Neural cell (in vitro differentiated cells): ENCODE measurements at regions not wholly inside any gene's neighbourhood (a gene's known extent, or its start where the extent isn't known, plus 50 kb on each side); places are given as distances from the start of the nearest gene placed in this dataset.

Experiments
- H2AFZ ChIP-seq: fragments of 200-600, 300-800 bp; sonication (generic), shearing (Covaris generic); 2 replicates; pipeline ENCODE4 v1.6.0; 2014; ENCODE audit warnings: low read depth, mild to moderate bottlenecking, antibody characterized with exemption, low read length, moderate library complexity
- H3F3A ChIP-seq: fragments of 200-600 bp; shearing (Covaris generic); 2 replicates; pipeline ENCODE4 v1.6.1; 2016; ENCODE audit warnings: mild to moderate bottlenecking, moderate library complexity, mixed read lengths, antibody characterized with exemption, low read length; ENCODE audit not compliant: insufficient read depth, poor library complexity, severe bottlenecking
- H3K27ac ChIP-seq: fragments of 200-600, 300-800 bp; sonication (generic), shearing (Covaris generic); 2 replicates; pipeline ENCODE4 v1.5.1; 2014; ENCODE audit warnings: mild to moderate bottlenecking, low read length, moderate library complexity
- H3K27me3 ChIP-seq: fragments of 300-800, 200-600 bp; sonication (generic), shearing (Covaris generic); 2 replicates; pipeline ENCODE4 v1.6.0; 2014; ENCODE audit warnings: mild to moderate bottlenecking, low read depth, low read length, moderate library complexity; ENCODE audit not compliant: insufficient read depth
- H3K36me3 ChIP-seq: fragments of 300-800, 200-600 bp; sonication (generic), shearing (Covaris generic); 2 replicates; pipeline ENCODE4 v1.5.1; 2014; ENCODE audit warnings: mild to moderate bottlenecking, antibody characterized with exemption, low read length, moderate library complexity; ENCODE audit not compliant: insufficient read depth
- H3K4me2 ChIP-seq: fragments of 300-800, 200-600 bp; sonication (generic), shearing (Covaris generic); 2 replicates; pipeline ENCODE4 v1.6.0; 2014; ENCODE audit warnings: mild to moderate bottlenecking, low read length
- H3K4me3 ChIP-seq: fragments of 300-800, 200-600 bp; sonication (generic), shearing (Covaris generic); 2 replicates; pipeline ENCODE4 v1.5.1; 2014; ENCODE audit warnings: mild to moderate bottlenecking, low read length, moderate library complexity
- H3K79me2 ChIP-seq: fragments of 200-600 bp; shearing (Covaris generic); replicated peaks from 2 replicates; pipeline ENCODE4 v1.6.0; 2014; ENCODE audit warnings: mild to moderate bottlenecking, low read length, moderate library complexity; ENCODE audit not compliant: insufficient read depth
- H3K9ac ChIP-seq: fragments of 300-800, 200-600 bp; sonication (generic), shearing (Covaris generic); 2 replicates; pipeline ENCODE4 v1.6.1; 2016; ENCODE audit warnings: mild to moderate bottlenecking, low read length, mixed read lengths
- H3K9me2 ChIP-seq: fragments of 200-600 bp; shearing (Covaris generic); 2 replicates; pipeline ENCODE4 v1.6.1; 2016; ENCODE audit warnings: mild to moderate bottlenecking, low read length, mixed read lengths; ENCODE audit not compliant: insufficient read depth
- H3K9me3 ChIP-seq: fragments of 200-600, 300-800 bp; sonication (generic), shearing (Covaris generic); 2 replicates; pipeline ENCODE4 v1.6.1; 2016; ENCODE audit warnings: mild to moderate bottlenecking, mixed run types, low read length, moderate library complexity, mixed read lengths
- H4K20me1 ChIP-seq: fragments of 200-600 bp; shearing (Covaris generic); 2 replicates; pipeline ENCODE4 v1.6.1; 2016; ENCODE audit warnings: mild to moderate bottlenecking, mixed run types; ENCODE audit not compliant: insufficient read depth
- CTCF ChIP-seq: fragments of 450-650 bp; IDR thresholded peaks from 2 replicates; pipeline ENCODE4 v1.5.1; 2014; ENCODE audit warnings: antibody characterized with exemption, mild to moderate bottlenecking, moderate library complexity; ENCODE audit not compliant: poor library complexity, severe bottlenecking
- EP300 ChIP-seq: fragments of 450-650 bp; conservative IDR thresholded peaks from 2 replicates; pipeline ENCODE4 v1.6.1; 2014; ENCODE audit warnings: antibody characterized with exemption, mild to moderate bottlenecking, moderate library complexity; ENCODE audit not compliant: poor library complexity, severe bottlenecking
- EZH2 ChIP-seq: fragments of 200-600, 300-800 bp; shearing (Covaris generic), sonication (generic); IDR thresholded peaks from 2 replicates; pipeline ENCODE4 v1.6.1; 2014; ENCODE audit warnings: antibody characterized with exemption, low read length, borderline replicate concordance, mild to moderate bottlenecking; ENCODE audit not compliant: insufficient read depth, poor library complexity, severe bottlenecking
- MXI1 ChIP-seq: fragments of 450-650 bp; conservative IDR thresholded peaks from 2 replicates; pipeline ENCODE4 v1.6.1; 2014; ENCODE audit warnings: antibody characterized with exemption, mild to moderate bottlenecking; ENCODE audit not compliant: poor library complexity, severe bottlenecking
- POLR2AphosphoS5 ChIP-seq: IDR thresholded peaks from 2 replicates; pipeline ENCODE4 v1.6.1; 2012
- RAD21 ChIP-seq: fragments of 450-650 bp; conservative IDR thresholded peaks from 2 replicates; pipeline ENCODE4 v1.6.1; 2014; ENCODE audit warnings: antibody characterized with exemption, mild to moderate bottlenecking, moderate library complexity
- SMC3 ChIP-seq: fragments of 450-650 bp; conservative IDR thresholded peaks from 2 replicates; pipeline ENCODE4 v1.6.1; 2014; ENCODE audit warnings: antibody characterized with exemption, mild to moderate bottlenecking, moderate library complexity; ENCODE audit not compliant: poor library complexity
- TAF1 ChIP-seq: IDR thresholded peaks from 2 replicates; pipeline ENCODE4 v1.6.1; 2012; ENCODE audit warnings: low read depth
- TF ChIP-seq, protein P1 (sequence below): IDR thresholded peaks from 2 replicates; pipeline ENCODE4 v1.6.1; 2012; ENCODE audit warnings: borderline replicate concordance

DNA sequence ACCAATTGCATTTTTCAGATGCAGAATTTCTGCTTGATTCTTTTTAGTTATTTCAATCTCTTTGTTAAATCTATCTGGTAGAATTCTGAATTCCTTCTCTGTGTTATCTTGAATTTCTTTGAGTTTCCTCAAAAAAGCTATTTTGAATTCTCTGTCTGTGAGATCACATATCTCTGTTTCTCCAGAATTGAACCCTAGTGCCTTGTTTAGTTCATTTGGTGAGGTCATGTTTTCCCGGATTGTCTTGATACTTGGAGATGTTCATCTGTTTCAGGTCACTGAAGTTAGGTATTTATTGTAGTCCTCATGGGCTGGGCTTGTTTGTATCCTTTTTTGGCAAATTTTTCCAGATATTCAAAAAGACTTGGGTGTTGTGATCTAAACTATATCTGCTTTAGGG is 202.9 kb upstream of the SERP2 start:
- H3K27me3 ChIP-seq, result no peaks in the 10 kb centered on the region
- H3K9me2 ChIP-seq, result no peaks in the 10 kb centered on the region
- H3K9ac ChIP-seq, result no peak overlapping the region
- no peaks in the 10 kb centered on the region for H4K20me1 ChIP-seq
- H3K36me3 ChIP-seq, result no peaks in the 10 kb centered on the region
- H2AFZ ChIP-seq, result no peak overlapping the region
- H3K9me3 ChIP-seq, result no peaks in the 10 kb centered on the region
- H3K4me3 ChIP-seq, result no peak overlapping the region
- TF ChIP-seq CTCF (no peak), TAF1 (no peak), RAD21 (no peak), POLR2AphosphoS5 (no peak), SMC3 (no peak), EP300 (no peak), MXI1 (no peak), EZH2 (no peak)
- TF ChIP-seq, protein P1, sequence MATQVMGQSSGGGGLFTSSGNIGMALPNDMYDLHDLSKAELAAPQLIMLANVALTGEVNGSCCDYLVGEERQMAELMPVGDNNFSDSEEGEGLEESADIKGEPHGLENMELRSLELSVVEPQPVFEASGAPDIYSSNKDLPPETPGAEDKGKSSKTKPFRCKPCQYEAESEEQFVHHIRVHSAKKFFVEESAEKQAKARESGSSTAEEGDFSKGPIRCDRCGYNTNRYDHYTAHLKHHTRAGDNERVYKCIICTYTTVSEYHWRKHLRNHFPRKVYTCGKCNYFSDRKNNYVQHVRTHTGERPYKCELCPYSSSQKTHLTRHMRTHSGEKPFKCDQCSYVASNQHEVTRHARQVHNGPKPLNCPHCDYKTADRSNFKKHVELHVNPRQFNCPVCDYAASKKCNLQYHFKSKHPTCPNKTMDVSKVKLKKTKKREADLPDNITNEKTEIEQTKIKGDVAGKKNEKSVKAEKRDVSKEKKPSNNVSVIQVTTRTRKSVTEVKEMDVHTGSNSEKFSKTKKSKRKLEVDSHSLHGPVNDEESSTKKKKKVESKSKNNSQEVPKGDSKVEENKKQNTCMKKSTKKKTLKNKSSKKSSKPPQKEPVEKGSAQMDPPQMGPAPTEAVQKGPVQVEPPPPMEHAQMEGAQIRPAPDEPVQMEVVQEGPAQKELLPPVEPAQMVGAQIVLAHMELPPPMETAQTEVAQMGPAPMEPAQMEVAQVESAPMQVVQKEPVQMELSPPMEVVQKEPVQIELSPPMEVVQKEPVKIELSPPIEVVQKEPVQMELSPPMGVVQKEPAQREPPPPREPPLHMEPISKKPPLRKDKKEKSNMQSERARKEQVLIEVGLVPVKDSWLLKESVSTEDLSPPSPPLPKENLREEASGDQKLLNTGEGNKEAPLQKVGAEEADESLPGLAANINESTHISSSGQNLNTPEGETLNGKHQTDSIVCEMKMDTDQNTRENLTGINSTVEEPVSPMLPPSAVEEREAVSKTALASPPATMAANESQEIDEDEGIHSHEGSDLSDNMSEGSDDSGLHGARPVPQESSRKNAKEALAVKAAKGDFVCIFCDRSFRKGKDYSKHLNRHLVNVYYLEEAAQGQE, result no peak
- no peaks in the 10 kb centered on the region for H3K79me2 ChIP-seq
- H3K27ac ChIP-seq, result no peak overlapping the region
- no peaks in the 10 kb centered on the region for H3F3A ChIP-seq
- no peak overlapping the region for H3K4me2 ChIP-seq

DNA sequence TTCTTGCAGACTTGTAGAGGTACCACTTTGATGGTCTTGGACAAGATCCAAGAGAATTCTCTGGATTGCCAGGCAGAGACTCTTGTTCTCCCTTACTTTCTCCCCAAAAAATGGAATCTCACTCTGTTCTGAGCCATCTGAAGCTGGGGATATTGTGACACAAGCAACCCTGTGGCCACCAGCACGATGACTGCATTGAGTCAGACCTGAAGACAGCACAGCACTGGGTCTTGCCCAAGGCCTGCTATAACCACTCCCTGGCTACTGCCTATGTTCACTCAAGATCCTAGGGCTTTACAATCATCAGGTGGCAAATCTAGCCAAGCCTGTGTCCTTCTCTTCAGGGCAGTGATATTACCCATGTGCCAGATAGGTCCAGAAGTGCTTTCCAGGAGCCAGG is 202.5 kb upstream of the SERP2 start:
- no peak overlapping the region for H3K4me2 ChIP-seq
- no peaks in the 10 kb centered on the region for H3K9me3 ChIP-seq
- no peaks in the 10 kb centered on the region for H3K36me3 ChIP-seq
- H3K79me2 ChIP-seq, result no peaks in the 10 kb centered on the region
- H3F3A ChIP-seq, result no peaks in the 10 kb centered on the region
- H3K27me3 ChIP-seq, result no peaks in the 10 kb centered on the region
- no peak overlapping the region for H3K27ac ChIP-seq
- no peak overlapping the region for H3K9ac ChIP-seq
- H4K20me1 ChIP-seq, result no peaks in the 10 kb centered on the region
- no peaks in the 10 kb centered on the region for H3K9me2 ChIP-seq
- no peak overlapping the region for H2AFZ ChIP-seq
- TF ChIP-seq, protein P1, result no peak
- TF ChIP-seq RAD21 (no peak), CTCF (no peak), EZH2 (no peak), SMC3 (no peak), POLR2AphosphoS5 (no peak), TAF1 (no peak), EP300 (no peak), MXI1 (no peak)
- H3K4me3 ChIP-seq, result no peak overlapping the region
